ENCODE measurements at regions not wholly inside any gene's neighbourhood (a gene's known extent, or its start where the extent isn't known, plus 50 kb on each side); places are given as distances from the start of the nearest gene placed in this dataset.

GRCh38 chr1:168792142-168792541 lies 63.1 kb upstream of the DPT start:
- Histone ChIP-seq H3K4me1 (peaks cover 4% of the 10 kb centered on the region), H3K36me3 (no peaks in the 10 kb centered on the region), H3K4me3 (no peak overlapping the region), H3K27ac (no peak overlapping the region), H3K9me3 (no peaks in the 10 kb centered on the region), H3K27me3 (no peaks in the 10 kb centered on the region)
- DNase-seq (no peak), ATAC-seq (no peak)
- intact Hi-C loops (cut with DNase I) = no loop called here
- TF ChIP-seq, protein P1, sequence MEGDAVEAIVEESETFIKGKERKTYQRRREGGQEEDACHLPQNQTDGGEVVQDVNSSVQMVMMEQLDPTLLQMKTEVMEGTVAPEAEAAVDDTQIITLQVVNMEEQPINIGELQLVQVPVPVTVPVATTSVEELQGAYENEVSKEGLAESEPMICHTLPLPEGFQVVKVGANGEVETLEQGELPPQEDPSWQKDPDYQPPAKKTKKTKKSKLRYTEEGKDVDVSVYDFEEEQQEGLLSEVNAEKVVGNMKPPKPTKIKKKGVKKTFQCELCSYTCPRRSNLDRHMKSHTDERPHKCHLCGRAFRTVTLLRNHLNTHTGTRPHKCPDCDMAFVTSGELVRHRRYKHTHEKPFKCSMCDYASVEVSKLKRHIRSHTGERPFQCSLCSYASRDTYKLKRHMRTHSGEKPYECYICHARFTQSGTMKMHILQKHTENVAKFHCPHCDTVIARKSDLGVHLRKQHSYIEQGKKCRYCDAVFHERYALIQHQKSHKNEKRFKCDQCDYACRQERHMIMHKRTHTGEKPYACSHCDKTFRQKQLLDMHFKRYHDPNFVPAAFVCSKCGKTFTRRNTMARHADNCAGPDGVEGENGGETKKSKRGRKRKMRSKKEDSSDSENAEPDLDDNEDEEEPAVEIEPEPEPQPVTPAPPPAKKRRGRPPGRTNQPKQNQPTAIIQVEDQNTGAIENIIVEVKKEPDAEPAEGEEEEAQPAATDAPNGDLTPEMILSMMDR (IDR thresholded peaks at IDR 0.05) = no peak

- Histone ChIP-seq H3K27ac (no peak overlapping the region), H3K4me1 (peaks cover 4% of the 10 kb centered on the region), H3K4me3 (no peak overlapping the region), H3K36me3 (no peaks in the 10 kb centered on the region), H3K27me3 (no peaks in the 10 kb centered on the region), H3K9me3 (no peaks in the 10 kb centered on the region)
- intact Hi-C loops (cut with DNase I) = no loop called here
- ATAC-seq = no peak
- TF ChIP-seq, protein P1 (IDR thresholded peaks at IDR 0.05) = no peak
- no peak for DNase-seq
Measured at GRCh38 chr1:168792592-168793125, 63.7 kb upstream of the DPT start.

GRCh38 chr1:168794057-168794456 lies 65.1 kb upstream of the DPT start:
- ATAC-seq = no peak
- no peaks in the 10 kb centered on the region for H3K27me3 ChIP-seq
- no peaks in the 10 kb centered on the region for H3K9me3 ChIP-seq
- TF ChIP-seq, protein P1 (IDR thresholded peaks at IDR 0.05) = no peak
- H3K4me1 ChIP-seq = peaks cover 4% of the 10 kb centered on the region
- no peaks in the 10 kb centered on the region for H3K36me3 ChIP-seq
- no peak for DNase-seq
- no peak overlapping the region for H3K4me3 ChIP-seq
- intact Hi-C loops (cut with DNase I) = no loop called here
- no peak overlapping the region for H3K27ac ChIP-seq

DNA sequence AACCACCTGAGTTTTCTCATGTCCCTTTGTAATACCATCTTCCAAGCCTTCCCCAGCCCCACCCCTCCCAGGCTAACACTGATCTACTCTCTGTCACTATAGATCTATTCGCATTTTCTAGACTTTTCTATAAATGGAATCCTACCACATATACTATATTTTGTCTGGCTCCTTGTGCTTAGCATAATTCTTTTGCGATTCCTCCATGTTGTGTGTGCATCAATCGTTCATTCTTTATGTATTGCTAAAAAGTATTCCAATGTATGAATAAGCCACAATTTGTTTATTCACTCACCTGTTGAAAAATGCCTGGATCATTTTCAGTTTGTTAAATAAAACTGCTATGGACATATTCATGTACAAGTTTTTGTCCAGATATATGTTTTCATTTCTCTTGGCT lies 66.7 kb upstream of the DPT start:
- Histone ChIP-seq H3K27ac (no peak overlapping the region), H3K27me3 (no peaks in the 10 kb centered on the region), H3K4me1 (peaks cover 4% of the 10 kb centered on the region), H3K9me3 (no peaks in the 10 kb centered on the region), H3K4me3 (no peak overlapping the region), H3K36me3 (no peaks in the 10 kb centered on the region)
- intact Hi-C loops (cut with DNase I) = no loop called here
- ATAC-seq (no peak), DNase-seq (no peak)
- TF ChIP-seq, protein P1 (IDR thresholded peaks at IDR 0.05) = no peak

- no peak for DNase-seq
- Histone ChIP-seq H3K4me1 (no peaks in the 10 kb centered on the region), H3K36me3 (no peaks in the 10 kb centered on the region), H3K27ac (no peak overlapping the region), H3K27me3 (no peaks in the 10 kb centered on the region), H3K4me3 (no peak overlapping the region), H3K9me3 (no peaks in the 10 kb centered on the region)
- ATAC-seq = no peak
- intact Hi-C loops (cut with DNase I) = no loop called here
- TF ChIP-seq, protein P1 (IDR thresholded peaks at IDR 0.05) = no peak
Measured at GRCh38 chr1:168799927-168800605, 71.1 kb upstream of the DPT start.
